Lung (tissue), 11 donors: ENCODE measurements at regions not wholly inside any gene's neighbourhood (a gene's known extent, or its start where the extent isn't known, plus 50 kb on each side); places are given as distances from the start of the nearest gene placed in this dataset.
A peak's percentile ranks its signal among the peaks of the same experiment; 100 is the strongest.

Experiments
- ATAC-seq: fragments of 200-7000 bp; cut with Tn5 transposase; one replicate; pipeline ENCODE4 v1.9.1; 2020; ENCODE audit warnings: moderate number of reproducible peaks; ENCODE audit not compliant: insufficient read depth, low FRiP score
- DNase-seq, 3 donors: peaks; one replicate each; pipeline ENCODE4 v3.0.0-alpha.2; 2013 to 2017
- H3K27ac ChIP-seq, 2 donors: one replicate each; pipeline ENCODE4 v1.5.1; 2013; ENCODE audit warnings: mild to moderate bottlenecking in 2 of 2, moderate library complexity in 2 of 2, control low read depth in 1 of 2, inconsistent platforms in 1 of 2, low read depth in 1 of 2, low read length in 1 of 2
- H3K27me3 ChIP-seq, 3 donors: one replicate each; pipeline ENCODE4 v1.5.1; 2013; ENCODE audit warnings: low read length in 2 of 3; ENCODE audit not compliant: control insufficient read depth in 3 of 3, insufficient read depth in 3 of 3
- H3K36me3 ChIP-seq, 4 donors: one replicate each; pipeline ENCODE4 v1.5.1; 2013; ENCODE audit warnings: low read length in 4 of 4, mild to moderate bottlenecking in 1 of 4, moderate library complexity in 1 of 4; ENCODE audit not compliant: control insufficient read depth in 4 of 4, insufficient read depth in 4 of 4
- H3K4me1 ChIP-seq, 5 donors: one replicate each; pipeline ENCODE4 v1.5.1; 2013; ENCODE audit warnings: low read length in 5 of 5, mild to moderate bottlenecking in 2 of 5, moderate library complexity in 1 of 5; ENCODE audit not compliant: control insufficient read depth in 5 of 5, insufficient read depth in 5 of 5
- H3K4me3 ChIP-seq: one replicate; pipeline ENCODE4 v1.5.1; 2013; ENCODE audit warnings: mild to moderate bottlenecking, control low read depth, moderate library complexity
- H3K9ac ChIP-seq, 2 donors: one replicate each; pipeline ENCODE4 v1.5.1; 2013; ENCODE audit warnings: low read length in 2 of 2, control low read depth in 1 of 2; ENCODE audit not compliant: insufficient read depth in 1 of 2
- H3K9me3 ChIP-seq, 4 donors: one replicate each; pipeline ENCODE4 v1.5.1; 2013; ENCODE audit warnings: low read length in 3 of 4, mild to moderate bottlenecking in 1 of 4, moderate library complexity in 1 of 4; ENCODE audit not compliant: control insufficient read depth in 4 of 4, insufficient read depth in 3 of 4
- CTCF ChIP-seq: IDR thresholded peaks from 2 replicates; pipeline ENCODE4 v1.5.1; 2012; ENCODE audit warnings: mild to moderate bottlenecking; ENCODE audit errors: control extremely low read depth, extremely low read depth
- WGBS, 2 donors: extraction: QIAGEN DNeasy Blood & Tissue Kit; methylation state at CpG; one replicate each; pipeline ENCODE4 v1.1.7; 2013; 5-methylcytosine and 5-hydroxymethylcytosine counted together
- donor health status: control.
- donor health status: control.
- donor health status: Bipolar disorder and iron deficiency.
- donor health status: healthy.
- donor health status: DM: yes; HTN: yes; CAD: no.

GRCh38 chr1:238214449-238214848, 323.7 kb upstream of the ZP4 start:
- no peak for ATAC-seq
- Histone ChIP-seq H3K9me3 (peaks cover 0 to 4% (median 0%) of the 10 kb centered on the region in 4 donors), H3K4me3 (no peak overlapping the region), H3K9ac (no peak overlapping the region), H3K4me1 (no peaks in the 10 kb centered on the region), H3K27me3 (no peaks in the 10 kb centered on the region), H3K36me3 (no peaks in the 10 kb centered on the region), H3K27ac (no peak overlapping the region)
- no peak for TF ChIP-seq CTCF
- 58 to 66% methylated on average over 2 of the region's 2 CpGs for WGBS, 2 donors
- DNase-seq = no peak

GRCh38 chr1:238205045-238205662, 314.4 kb upstream of the ZP4 start:
- no peak overlapping the region for H3K9ac ChIP-seq
- no peaks in the 10 kb centered on the region for H3K27me3 ChIP-seq
- H3K36me3 ChIP-seq = no peaks in the 10 kb centered on the region
- no peaks in the 10 kb centered on the region for H3K4me1 ChIP-seq
- H3K4me3 ChIP-seq = no peak overlapping the region
- WGBS, 2 donors = 47 to 74% methylated on average over 2 of the region's 2 CpGs
- ATAC-seq = no peak
- H3K27ac ChIP-seq = no peak overlapping the region
- peak in 2 of 3 donors; percentile 1 to 20 for DNase-seq
- peaks cover 0 to 5% (median 0%) of the 10 kb centered on the region in 4 donors for H3K9me3 ChIP-seq
- TF ChIP-seq CTCF = no peak

GRCh38 chr1:238201992-238202391, 311.3 kb upstream of the ZP4 start:
- Histone ChIP-seq H3K4me3 (no peak overlapping the region), H3K9me3 (peaks cover 0 to 5% (median 0%) of the 10 kb centered on the region in 4 donors), H3K9ac (no peak overlapping the region), H3K36me3 (no peaks in the 10 kb centered on the region), H3K27me3 (no peaks in the 10 kb centered on the region), H3K27ac (no peak overlapping the region), H3K4me1 (no peaks in the 10 kb centered on the region)
- DNase-seq = no peak
- WGBS, 2 donors = 64 to 74% methylated on average over 2 of the region's 2 CpGs
- TF ChIP-seq CTCF = no peak
- ATAC-seq = no peak

- Histone ChIP-seq H3K27me3 (no peaks in the 10 kb centered on the region), H3K27ac (no peak overlapping the region), H3K4me1 (no peaks in the 10 kb centered on the region), H3K4me3 (no peak overlapping the region), H3K9me3 (peaks cover 0 to 5% (median 0%) of the 10 kb centered on the region in 4 donors), H3K9ac (no peak overlapping the region), H3K36me3 (no peaks in the 10 kb centered on the region)
- WGBS, 2 donors = 69 to 74% methylated on average over 1 of the region's 1 CpG
- no peak for TF ChIP-seq CTCF
- no peak for DNase-seq
- no peak for ATAC-seq
Observed at GRCh38 chr1:238199325-238199724, 308.6 kb upstream of the ZP4 start.
